CD4-positive, alpha-beta T cell treated with Interleukin-1 beta for 1 hour (primary cell): ENCODE measurements at regions not wholly inside any gene's neighbourhood (a gene's known extent, or its start where the extent isn't known, plus 50 kb on each side); places are given as distances from the start of the nearest gene placed in this dataset.

Experiments used
- DNase-seq, 2 donors: peaks; one replicate each; pipeline ENCODE4 v3.0.0-alpha.2; 2020 to 2022

DNA sequence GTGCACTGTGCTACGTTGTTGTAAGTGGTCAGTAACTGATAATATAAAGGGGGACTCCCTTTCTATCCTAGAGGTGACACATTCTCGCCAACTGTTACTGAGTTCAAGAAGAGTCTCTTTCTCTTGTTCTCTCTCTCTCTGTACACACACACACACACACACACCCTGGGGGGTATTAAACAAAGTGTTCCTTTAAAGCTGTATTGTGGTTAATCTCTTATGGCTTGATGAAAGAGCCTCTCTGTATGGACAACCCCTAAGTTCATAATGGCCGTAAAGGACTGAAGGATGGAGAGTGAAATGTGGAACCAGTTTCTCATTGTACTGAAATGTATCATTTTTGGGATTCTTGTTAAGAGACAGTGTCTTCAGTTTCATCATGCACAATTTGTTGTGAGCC, 145.2 kb upstream of the BMPER start:
- no peak for DNase-seq

DNA sequence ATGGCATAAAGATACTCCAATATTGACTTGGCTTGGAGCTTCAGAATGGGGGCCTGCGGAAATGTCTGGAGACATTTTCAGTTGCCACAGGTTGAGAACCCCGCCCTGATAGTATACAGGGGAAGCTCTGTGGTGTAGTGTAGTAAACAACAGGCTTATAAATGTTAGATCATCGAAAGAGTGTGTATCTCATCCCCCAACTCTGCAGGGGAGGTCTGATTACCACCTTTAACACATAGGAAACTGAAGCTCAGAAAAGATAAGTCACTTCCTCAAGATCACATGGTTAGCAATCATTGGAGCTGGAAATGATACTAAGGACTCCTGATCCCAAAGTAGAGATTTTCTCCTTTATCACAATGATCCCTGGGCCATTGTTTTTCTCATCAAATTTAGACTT, 144.5 kb upstream of the BMPER start:
- no peak for DNase-seq

DNA sequence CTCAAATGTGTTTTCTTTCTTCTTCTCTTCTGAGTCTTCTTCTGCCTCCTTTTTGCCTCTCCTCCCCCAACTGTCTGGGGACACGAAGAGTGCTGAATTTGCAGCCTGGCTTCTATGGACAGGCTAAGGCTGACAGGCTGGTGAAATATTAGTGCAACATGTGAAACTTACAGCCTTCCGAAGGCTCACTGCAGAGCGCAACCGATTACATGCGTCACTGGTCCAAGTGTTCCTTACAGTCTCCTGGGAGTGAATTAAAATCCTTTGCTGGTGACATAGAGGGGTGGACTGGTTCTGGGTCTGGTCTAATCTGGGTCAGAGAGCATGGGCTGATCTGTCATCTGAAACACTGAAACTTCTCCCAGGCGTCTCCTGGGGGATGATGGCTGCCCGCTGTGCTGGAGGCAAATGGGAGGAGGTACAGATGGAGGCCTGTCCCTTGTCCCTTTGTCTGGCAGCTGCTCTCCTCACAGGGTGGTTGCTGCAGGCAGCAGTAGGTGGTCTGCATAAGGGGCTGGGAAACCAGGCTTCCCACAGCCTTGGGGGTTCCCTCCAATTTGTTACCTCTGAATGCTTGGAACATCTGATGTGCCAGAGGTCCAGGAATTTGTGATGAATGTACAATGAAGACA, 143.8 kb upstream of the BMPER start:
- DNase-seq = no peak

DNA sequence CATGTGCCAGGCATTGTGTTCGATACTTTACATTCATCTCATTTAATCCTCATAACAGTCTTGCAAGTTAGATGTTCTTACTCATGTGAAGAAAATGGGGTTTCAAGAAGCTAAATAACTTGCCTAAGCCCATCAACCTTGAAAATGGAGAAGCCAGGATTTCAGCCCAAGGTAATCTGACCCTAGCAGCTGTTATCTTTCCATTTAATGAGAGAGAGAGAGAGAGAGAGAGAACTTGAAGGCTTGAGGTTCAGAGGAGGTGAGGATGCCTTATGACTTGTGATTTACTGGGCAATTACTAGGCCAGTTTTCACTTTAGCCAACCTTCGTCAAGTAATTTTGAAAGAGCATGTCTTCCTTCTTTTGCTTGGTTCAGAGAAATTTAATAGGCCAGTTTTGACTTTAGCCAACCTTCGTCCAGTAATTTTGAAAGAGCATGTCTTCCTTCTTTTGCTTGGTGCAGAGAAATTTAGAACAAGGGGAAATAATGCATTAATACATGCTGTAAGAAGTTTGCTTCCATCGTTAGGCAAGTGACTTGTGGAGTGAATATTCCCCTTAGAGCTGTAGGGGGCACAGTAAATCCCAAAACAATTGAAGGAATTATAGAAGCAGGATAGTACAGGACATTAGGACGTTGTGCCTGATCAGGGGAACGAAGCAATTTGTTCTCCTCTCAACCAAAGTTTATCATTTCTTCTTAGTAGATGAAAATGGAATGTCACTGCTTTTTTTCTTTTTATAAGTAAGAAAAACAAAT, 143.0 kb upstream of the BMPER start:
- DNase-seq = no peak

- DNase-seq = no peak
These were observed 142.4 kb upstream of the BMPER start for GRCh38 chr7:33762911-33763306.

DNA sequence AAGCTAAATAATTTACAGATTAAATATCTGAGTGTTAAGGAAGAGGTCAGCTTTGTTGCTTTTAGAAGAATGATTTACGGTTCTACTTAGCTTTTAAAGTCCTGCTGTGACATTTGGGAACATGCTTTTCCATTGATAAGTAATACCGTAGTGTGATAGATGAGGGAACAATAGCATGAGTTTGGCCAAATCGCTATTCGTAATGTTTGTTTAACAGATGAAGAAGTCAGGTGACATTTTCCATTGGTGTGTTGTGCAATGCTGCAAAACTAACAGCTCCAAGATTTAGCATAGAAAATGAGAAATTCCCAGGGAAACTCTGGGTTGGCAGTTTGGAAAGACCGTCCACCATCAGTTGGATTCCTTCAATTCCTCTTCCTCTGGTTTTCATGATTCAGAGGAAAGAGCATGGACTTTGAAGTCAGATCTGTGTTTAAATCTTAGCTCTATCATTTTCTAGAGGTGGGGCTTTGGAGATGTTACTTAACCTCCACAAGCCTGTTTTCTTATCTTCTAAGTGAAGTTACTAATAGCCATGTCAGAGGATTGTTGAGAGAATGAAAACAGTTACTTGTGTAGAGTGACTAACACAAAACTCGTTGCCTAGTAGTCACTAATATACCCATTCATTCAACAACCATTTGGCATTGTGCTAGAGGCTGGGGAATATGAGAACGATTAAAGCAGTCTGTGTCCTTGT, 140.4 kb upstream of the BMPER start:
- DNase-seq = no peak

- DNase-seq = no peak
These were observed 138.9 kb upstream of the BMPER start for GRCh38 chr7:33766405-33766804.

DNA sequence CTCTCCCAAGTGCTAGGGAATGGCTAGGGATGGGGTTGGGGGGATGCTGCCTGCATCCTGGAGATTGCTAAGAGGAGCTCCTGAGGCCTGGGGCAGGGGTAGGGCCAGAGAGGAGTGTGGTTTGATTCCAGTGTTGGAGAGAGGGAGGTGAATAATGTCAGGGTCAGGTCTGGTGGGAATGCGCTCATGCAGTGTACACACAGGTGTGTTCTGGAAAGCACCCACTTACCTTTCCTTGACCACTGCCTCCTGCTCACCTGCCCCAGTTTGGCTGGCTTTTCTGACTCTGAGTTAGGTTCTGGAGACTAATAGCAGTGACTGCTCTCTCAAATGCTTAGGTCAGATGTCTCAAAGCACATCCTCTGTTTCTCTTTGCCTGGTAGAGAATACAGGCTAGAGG, 135.4 kb upstream of the BMPER start:
- DNase-seq = no peak

DNA sequence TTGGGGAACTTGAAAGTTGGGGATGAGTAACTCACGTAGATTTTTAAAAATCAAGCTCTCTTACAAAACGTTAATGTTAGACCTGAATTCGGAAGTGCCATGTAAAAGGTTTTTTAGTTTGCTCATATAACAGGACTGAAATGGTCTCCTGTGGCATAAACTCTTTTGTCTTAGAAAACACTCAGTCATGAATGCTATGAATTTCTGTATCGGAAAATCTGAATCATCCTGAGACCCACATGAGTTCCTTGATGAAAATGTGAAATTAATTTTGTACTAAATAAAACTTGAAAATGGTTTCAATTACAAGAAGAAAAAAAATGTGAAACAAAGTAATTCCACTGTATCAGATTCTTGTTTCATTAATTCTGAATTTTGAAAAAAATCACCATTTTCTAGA, 134.8 kb upstream of the BMPER start:
- no peak for DNase-seq

DNA sequence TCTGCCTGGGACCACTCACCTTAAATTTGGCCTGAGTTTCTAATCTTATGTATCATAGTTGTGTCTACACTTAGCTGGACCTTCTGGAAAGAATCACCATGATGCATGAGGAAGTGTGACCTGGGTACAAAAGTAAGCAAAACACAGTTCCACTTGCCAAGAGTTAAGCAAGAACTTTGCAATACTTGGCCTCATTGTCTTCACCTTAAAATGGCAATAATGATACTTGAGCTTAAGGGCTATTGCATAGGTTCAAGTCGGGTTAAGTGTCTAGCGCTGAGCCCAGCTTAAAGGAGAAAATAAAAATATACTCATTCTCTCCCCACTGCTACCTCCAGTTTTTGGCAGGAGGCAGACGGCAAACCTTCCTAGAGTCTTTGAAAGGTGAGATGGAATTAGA, 133.9 kb upstream of the BMPER start:
- DNase-seq = no peak

DNA sequence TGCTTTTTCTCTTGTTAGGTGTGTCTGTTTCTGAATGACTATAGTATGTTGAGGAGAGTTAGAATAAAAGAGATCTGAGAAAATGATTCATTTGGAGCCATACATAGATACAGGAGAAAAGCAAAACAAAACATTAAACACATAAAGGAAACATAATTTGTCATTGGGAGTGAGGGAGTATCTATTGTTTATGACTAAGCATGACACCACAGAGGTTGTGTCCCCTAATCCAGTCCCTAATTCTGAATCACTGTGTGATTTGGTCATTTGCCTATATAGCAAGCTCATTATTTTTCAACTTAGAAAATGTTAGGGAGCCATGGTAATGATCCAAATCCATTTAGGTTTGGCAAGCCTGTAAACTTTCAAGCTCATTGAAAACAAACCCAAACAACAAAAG, 132.3 kb upstream of the BMPER start:
- DNase-seq = no peak

DNA sequence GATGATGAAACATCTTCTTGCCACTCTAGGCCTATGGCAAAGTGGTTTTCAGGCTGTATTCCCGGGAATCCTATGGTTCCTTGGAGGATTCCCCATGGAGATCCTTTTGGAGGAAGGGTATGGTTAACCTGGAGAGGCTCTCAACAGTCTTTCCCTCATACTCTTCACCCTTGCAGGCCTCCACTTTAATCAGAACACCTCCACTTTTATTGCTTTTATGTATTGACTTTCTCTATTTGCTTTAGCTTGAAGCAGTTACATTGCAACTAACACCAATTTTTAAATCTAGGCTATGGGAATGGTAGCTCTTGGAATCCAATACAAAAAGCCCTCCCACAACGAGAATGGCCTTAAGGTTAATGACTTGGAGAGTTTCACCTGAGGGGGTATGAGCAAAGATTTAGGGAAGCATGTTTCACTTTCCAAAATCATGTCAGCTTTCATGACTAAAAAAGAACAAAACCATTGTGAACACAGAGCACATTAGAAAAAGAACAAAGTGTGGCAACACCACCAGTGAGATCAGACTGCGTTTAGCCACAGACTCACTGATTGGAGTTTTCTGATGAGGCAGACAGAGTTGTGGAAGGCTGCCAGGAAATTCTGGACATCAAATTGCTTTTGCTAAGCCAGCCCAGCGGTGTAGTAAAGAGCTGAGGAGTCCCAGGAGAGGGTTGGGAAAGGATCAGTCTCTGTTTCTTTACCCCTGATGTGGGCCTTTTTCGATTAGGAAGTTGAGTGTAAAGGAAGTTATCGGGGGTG, 130.4 kb upstream of the BMPER start:
- no peak for DNase-seq

GRCh38 chr7:33775790-33776189, 129.5 kb upstream of the BMPER start:
- DNase-seq = no peak

DNA sequence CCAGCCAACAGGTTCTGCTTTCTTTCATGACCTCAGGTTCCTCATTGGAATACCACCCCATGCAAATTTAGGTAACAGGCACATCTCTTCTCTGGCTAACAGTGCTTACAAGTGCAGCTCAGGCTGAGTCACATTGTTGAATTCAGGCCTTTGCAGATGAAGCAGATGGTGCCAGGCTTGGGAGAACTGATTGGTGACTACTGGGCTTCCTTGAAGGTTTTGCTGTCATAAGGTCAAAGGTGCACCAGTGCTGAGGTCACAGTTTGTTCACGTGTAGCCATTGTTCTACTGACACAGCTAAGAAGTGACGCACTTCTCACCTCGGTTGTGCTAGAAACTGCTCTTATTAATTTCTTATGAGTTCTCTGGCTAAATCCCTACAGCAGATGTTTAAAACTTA, 128.6 kb upstream of the BMPER start:
- no peak for DNase-seq

GRCh38 chr7:33778195-33778594, 127.1 kb upstream of the BMPER start:
- DNase-seq = no peak

DNA sequence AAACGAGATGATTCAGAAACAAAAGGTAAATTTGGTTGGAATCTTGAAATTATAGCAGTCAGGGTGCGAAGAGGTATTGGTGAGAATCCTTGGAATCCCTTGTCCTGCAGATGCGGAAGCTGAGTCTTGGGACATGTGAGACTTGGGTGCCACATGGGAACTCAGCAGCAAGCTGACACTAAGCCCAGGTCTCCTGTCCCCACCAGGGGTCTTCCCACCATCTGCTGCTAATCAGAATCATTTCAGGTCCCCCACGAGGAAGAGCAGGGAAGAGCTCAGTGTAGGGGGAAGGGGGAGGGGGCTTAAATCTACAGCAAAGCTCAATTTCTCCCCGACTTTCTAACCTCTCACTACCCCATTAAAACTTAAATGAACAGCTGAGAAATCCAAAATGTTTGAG, 126.1 kb upstream of the BMPER start:
- DNase-seq = no peak

DNA sequence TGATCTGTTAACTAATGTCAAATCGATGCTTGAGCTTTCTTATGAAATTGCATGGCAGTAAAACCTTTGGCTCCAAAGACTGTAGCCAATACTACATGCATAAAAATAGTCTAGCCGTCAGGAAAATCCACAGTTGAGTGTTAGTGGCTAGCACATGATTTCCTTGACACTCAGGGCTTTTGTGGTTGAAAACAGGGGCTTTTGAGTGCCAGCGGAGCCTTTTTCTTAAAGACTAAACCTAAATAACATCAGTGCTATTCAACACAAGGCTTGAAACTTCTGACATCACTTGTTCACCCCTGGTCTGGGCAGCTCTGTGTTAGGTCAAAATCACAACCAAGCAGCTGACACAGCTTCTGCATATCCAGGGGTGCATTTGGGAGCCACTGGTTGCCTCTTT, 124.2 kb upstream of the BMPER start:
- no peak for DNase-seq

DNA sequence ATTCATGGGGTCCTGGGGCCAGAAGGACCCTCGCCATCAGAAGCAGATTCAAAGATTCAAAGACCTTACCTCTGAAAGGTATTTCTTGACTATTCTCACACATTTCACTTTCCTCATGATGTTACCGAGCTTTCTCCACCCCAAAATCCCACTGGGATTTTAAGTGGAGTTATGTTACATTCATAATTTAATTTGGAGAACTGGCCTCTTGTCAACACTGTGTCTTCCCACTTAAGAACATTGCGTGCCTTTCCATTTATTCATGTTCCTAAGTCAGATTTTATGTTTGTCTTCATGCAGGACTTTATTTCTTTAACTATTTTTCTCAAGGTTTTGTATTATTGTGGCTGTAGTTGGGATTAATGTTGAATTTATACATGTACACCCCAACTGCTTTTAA, 123.5 kb upstream of the BMPER start:
- DNase-seq = no peak

DNA sequence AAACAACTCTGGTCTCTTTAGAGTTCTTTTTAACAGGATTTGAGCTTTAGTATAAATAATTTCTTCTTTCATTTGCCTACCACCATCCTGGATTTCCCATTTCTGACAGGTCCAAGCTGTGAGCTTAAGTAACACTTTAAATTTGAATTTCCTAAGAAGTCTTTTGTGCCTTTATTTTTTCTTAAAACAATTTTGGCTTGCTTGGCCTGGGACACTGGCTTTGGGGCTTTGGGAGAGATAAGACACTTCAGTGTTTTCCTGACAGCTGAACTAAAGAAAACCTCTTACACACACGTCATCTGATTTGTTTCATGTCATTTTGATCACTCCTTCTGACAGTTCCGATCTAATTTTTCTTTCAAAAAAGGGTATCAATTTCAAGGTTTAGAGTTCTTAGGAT, 121.3 kb upstream of the BMPER start:
- DNase-seq = no peak

DNA sequence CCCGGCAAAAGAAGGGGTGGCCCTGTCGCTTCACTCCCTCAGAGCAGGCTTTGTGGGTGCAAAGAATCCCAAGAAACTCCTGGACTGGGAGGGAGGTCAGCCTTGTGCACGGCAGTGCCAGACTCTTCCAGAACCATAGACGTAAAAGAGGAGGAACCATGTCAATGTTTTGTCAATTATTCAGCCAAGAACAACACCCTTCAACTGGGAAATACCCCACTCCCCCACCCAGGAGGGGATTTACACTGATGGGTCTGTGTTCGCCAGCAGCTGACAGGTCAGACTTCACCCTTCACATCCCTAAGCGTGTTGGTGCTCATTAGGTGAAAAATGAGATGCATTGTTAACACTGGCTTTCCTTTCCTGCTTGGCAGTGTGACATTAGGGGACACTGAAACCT, 116.8 kb upstream of the BMPER start:
- DNase-seq = no peak

- no peak for DNase-seq
These were observed 115.3 kb upstream of the BMPER start for GRCh38 chr7:33789871-33790630.

- no peak for DNase-seq
These were observed 114.6 kb upstream of the BMPER start for GRCh38 chr7:33790746-33791145.

GRCh38 chr7:33792041-33792440, 113.3 kb upstream of the BMPER start:
- DNase-seq = no peak
